ENCODE measurements at regions not wholly inside any gene's neighbourhood (a gene's known extent, or its start where the extent isn't known, plus 50 kb on each side); places are given as distances from the start of the nearest gene placed in this dataset.
"Not testable (repeated sequence)": the region's sequence is repeated elsewhere in the genome, so short reads cannot be mapped to it uniquely, and the experiment has no call there.

GRCh38 chr2:230627806-230628724 lies 84.6 kb upstream of the CAB39 start:
- no peaks in the 10 kb centered on the region for H3K9me3 ChIP-seq
- no peaks in the 10 kb centered on the region for H3K27me3 ChIP-seq
- TF ChIP-seq POLR2AphosphoS5 (IDR thresholded peaks at IDR 0.05) (no peak), POLR2A (IDR thresholded peaks at IDR 0.05) (no peak), CTCF (IDR thresholded peaks at IDR 0.05) (no peak), EP300 (IDR thresholded peaks at IDR 0.05) (no peak)
- no peaks in the 10 kb centered on the region for H3K36me3 ChIP-seq
- no peak for DNase-seq (ENCODE audit: low spot score in 2 of 2)
- H3K4me3 ChIP-seq, result no peak overlapping the region
- no peak overlapping the region for H3K27ac ChIP-seq
- peaks cover 5% of the 10 kb centered on the region for H3K4me1 ChIP-seq
- 61% methylated on average over 16 of the region's 16 CpGs for WGBS

GRCh38 chr2:230631470-230631869 lies 81.2 kb upstream of the CAB39 start:
- no peak for DNase-seq (ENCODE audit: low spot score in 2 of 2)
- Histone ChIP-seq H3K36me3 (no peaks in the 10 kb centered on the region), H3K4me3 (no peak overlapping the region), H3K9me3 (no peaks in the 10 kb centered on the region), H3K27me3 (no peaks in the 10 kb centered on the region), H3K4me1 (peaks cover 5% of the 10 kb centered on the region), H3K27ac (no peak overlapping the region)
- TF ChIP-seq POLR2A (IDR thresholded peaks at IDR 0.05) (no peak), EP300 (IDR thresholded peaks at IDR 0.05) (no peak), POLR2AphosphoS5 (IDR thresholded peaks at IDR 0.05) (no peak), CTCF (IDR thresholded peaks at IDR 0.05) (no peak)
- WGBS, result 96% methylated on average over 4 of the region's 4 CpGs

- H3K27me3 ChIP-seq, result no peaks in the 10 kb centered on the region
- no peaks in the 10 kb centered on the region for H3K9me3 ChIP-seq
- H3K36me3 ChIP-seq, result no peaks in the 10 kb centered on the region
- 51% methylated on average over 1 of the region's 1 CpG for WGBS
- H3K27ac ChIP-seq, result no peak overlapping the region
- no peaks in the 10 kb centered on the region for H3K4me1 ChIP-seq
- no peak for DNase-seq (ENCODE audit: low spot score in 2 of 2)
- TF ChIP-seq EP300 (IDR thresholded peaks at IDR 0.05), result no peak
- TF ChIP-seq CTCF (IDR thresholded peaks at IDR 0.05), result no peak
- TF ChIP-seq POLR2AphosphoS5 (IDR thresholded peaks at IDR 0.05), result no peak
- no peak for TF ChIP-seq POLR2A (IDR thresholded peaks at IDR 0.05)
- H3K4me3 ChIP-seq, result no peak overlapping the region
Measured at GRCh38 chr2:230634146-230634545, 78.5 kb upstream of the CAB39 start.

- not testable (repeated sequence) for H3K36me3 ChIP-seq; H3K4me1 ChIP-seq; H3K9me3 ChIP-seq; DNase-seq (ENCODE audit: low spot score in 2 of 2); H3K4me3 ChIP-seq; H3K27ac ChIP-seq; H3K27me3 ChIP-seq
- 89% methylated on average over 5 of the region's 5 CpGs for WGBS
Measured at GRCh38 chr2:230634721-230635313, 77.8 kb upstream of the CAB39 start.

GRCh38 chr2:230636684-230637271 lies 75.9 kb upstream of the CAB39 start:
- Histone ChIP-seq H3K36me3 (no peaks in the 10 kb centered on the region), H3K9me3 (no peaks in the 10 kb centered on the region), H3K4me1 (no peaks in the 10 kb centered on the region), H3K27ac (no peak overlapping the region), H3K4me3 (no peak overlapping the region), H3K27me3 (no peaks in the 10 kb centered on the region)
- WGBS, result 30% methylated on average over 6 of the region's 6 CpGs
- DNase-seq (ENCODE audit: low spot score in 2 of 2), result no peak
- TF ChIP-seq POLR2AphosphoS5 (IDR thresholded peaks at IDR 0.05) (no peak), EP300 (IDR thresholded peaks at IDR 0.05) (no peak), CTCF (IDR thresholded peaks at IDR 0.05) (no peak), POLR2A (IDR thresholded peaks at IDR 0.05) (no peak)

- DNase-seq (ENCODE audit: low spot score in 2 of 2); H3K27me3 ChIP-seq; H3K4me1 ChIP-seq; H3K9me3 ChIP-seq; H3K4me3 ChIP-seq; H3K27ac ChIP-seq; H3K36me3 ChIP-seq: not testable (repeated sequence)
- WGBS, result 82% methylated on average over 8 of the region's 8 CpGs
Measured at GRCh38 chr2:230637486-230637885, 75.2 kb upstream of the CAB39 start.

Data from suprapubic skin (tissue), 4 donors.